CD4-positive, alpha-beta T cell (primary cell): ENCODE measurements at regions not wholly inside any gene's neighbourhood (a gene's known extent, or its start where the extent isn't known, plus 50 kb on each side); places are given as distances from the start of the nearest gene placed in this dataset.

ENCODE experiments used
- ATAC-seq: fragments of 200-7000 bp; cut with Tn5 transposase; one replicate; pipeline ENCODE4 v1.10.0; 2022; ENCODE audit warnings: mild to moderate bottlenecking; ENCODE audit not compliant: poor library complexity
- CTCF ChIA-PET: fragments of 350-600 bp; sonication (Branson Sonifier 250); formaldehyde crosslinking; loops from one replicate; lab custom pipeline; 2021; ENCODE audit warnings: antibody characterized with exemption, inconsistent platforms; lab: Charles Lee
- POLR2A ChIA-PET: fragments of 350-600 bp; sonication (Branson Sonifier 250); formaldehyde crosslinking; loops from one replicate; lab custom pipeline; 2021; ENCODE audit warnings: antibody characterized with exemption, inconsistent platforms; lab: Charles Lee
- DNase-seq, 14 experiments: peaks; one replicate each; pipeline ENCODE4 v3.0.0-alpha.2; 2013 to 2020; ENCODE audit warnings: mixed read lengths in 2 of 14
- H3K27ac ChIP-seq, 2 donors: one replicate each; pipeline versions ENCODE4 v1.5.1 to v1.7.0; 2013; ENCODE audit warnings: low read length in 2 of 2, low read depth in 1 of 2, mild to moderate bottlenecking in 1 of 2
- H3K27me3 ChIP-seq, 2 experiments: 1 replicate in 1 of 2; 2 replicates in 1 of 2; pipeline versions ENCODE4 v1.6.1 to v1.7.0; 2013; ENCODE audit warnings: low read length in 2 of 2, control low read depth in 1 of 2, mild to moderate bottlenecking in 1 of 2, moderate library complexity in 1 of 2; ENCODE audit not compliant: insufficient read depth in 2 of 2, control insufficient read depth in 1 of 2
- H3K36me3 ChIP-seq: one replicate; pipeline ENCODE4 v1.6.1; 2013; ENCODE audit warnings: low read length, control low read depth; ENCODE audit not compliant: insufficient read depth
- H3K4me1 ChIP-seq: one replicate; pipeline ENCODE4 v1.6.1; 2013; ENCODE audit warnings: low read length, control low read depth; ENCODE audit not compliant: insufficient read depth
- H3K4me3 ChIP-seq: one replicate; pipeline ENCODE4 v1.5.1; 2013; ENCODE audit warnings: mild to moderate bottlenecking, low read length, moderate library complexity
- H3K9me3 ChIP-seq, 2 experiments: 1 replicate in 1 of 2; 2 replicates in 1 of 2; pipeline versions ENCODE4 v1.6.1 to v1.7.0; 2013; ENCODE audit warnings: low read length in 2 of 2, mild to moderate bottlenecking in 2 of 2, control low read depth in 1 of 2, moderate library complexity in 1 of 2; ENCODE audit not compliant: control insufficient read depth in 1 of 2, insufficient read depth in 1 of 2
- H3K27ac Mint-ChIP-seq: one replicate; pipeline ENCODE4 v1.8.0; 2020; ENCODE audit warnings: mixed read lengths
- H3K27me3 Mint-ChIP-seq: one replicate; pipeline ENCODE4 v1.8.0; 2021; ENCODE audit warnings: mixed read lengths
- H3K36me3 Mint-ChIP-seq: one replicate; pipeline ENCODE4 v1.8.0; 2021; ENCODE audit warnings: low read depth, mixed read lengths
- H3K4me1 Mint-ChIP-seq: one replicate; pipeline ENCODE4 v1.8.0; 2021; ENCODE audit warnings: low read depth, mixed read lengths
- H3K4me3 Mint-ChIP-seq: one replicate; pipeline ENCODE4 v1.8.0; 2020; ENCODE audit warnings: mild to moderate bottlenecking, mixed read lengths
- H3K9me3 Mint-ChIP-seq: one replicate; pipeline ENCODE4 v1.8.0; 2020; ENCODE audit warnings: mixed read lengths
- intact Hi-C, 2 experiments: fragments of 100-400 bp; cut with DNase I in 1 of 2; cut with micrococcal nuclease in 1 of 2; formaldehyde crosslinking; loops; one replicate each; pipeline versions ENCODE4 v1.15.1 to v1.9.0; 2023 to 2025; cut with DNase I, micrococcal nuclease
- TF ChIP-seq, protein P1 (sequence below): fragments of 200-600 bp; IDR thresholded peaks from one replicate; pipeline ENCODE4 v1.8.0; 2022; ENCODE audit warnings: antibody characterized with exemption, mild to moderate bottlenecking

GRCh38 chr10:94146313-94146712 lies 152.6 kb downstream of the PLCE1 start:
- no peak overlapping the region for H3K4me3 Mint-ChIP-seq

GRCh38 chr10:94146746-94147145 lies 153.0 kb downstream of the PLCE1 start:
- Histone ChIP-seq H3K4me1 (no peaks in the 10 kb centered on the region), H3K4me3 (no peak overlapping the region), H3K27ac (no peak overlapping the region), H3K27me3 (peaks cover 0 to 2% of the 10 kb centered on the region in 2 experiments), H3K36me3 (no peaks in the 10 kb centered on the region), H3K9me3 (no peaks in the 10 kb centered on the region)
- TF ChIP-seq, protein P1, sequence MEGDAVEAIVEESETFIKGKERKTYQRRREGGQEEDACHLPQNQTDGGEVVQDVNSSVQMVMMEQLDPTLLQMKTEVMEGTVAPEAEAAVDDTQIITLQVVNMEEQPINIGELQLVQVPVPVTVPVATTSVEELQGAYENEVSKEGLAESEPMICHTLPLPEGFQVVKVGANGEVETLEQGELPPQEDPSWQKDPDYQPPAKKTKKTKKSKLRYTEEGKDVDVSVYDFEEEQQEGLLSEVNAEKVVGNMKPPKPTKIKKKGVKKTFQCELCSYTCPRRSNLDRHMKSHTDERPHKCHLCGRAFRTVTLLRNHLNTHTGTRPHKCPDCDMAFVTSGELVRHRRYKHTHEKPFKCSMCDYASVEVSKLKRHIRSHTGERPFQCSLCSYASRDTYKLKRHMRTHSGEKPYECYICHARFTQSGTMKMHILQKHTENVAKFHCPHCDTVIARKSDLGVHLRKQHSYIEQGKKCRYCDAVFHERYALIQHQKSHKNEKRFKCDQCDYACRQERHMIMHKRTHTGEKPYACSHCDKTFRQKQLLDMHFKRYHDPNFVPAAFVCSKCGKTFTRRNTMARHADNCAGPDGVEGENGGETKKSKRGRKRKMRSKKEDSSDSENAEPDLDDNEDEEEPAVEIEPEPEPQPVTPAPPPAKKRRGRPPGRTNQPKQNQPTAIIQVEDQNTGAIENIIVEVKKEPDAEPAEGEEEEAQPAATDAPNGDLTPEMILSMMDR = no peak
- Mint-ChIP-seq H3K4me1 (no peaks in the 10 kb centered on the region), H3K9me3 (no peaks in the 10 kb centered on the region), H3K27ac (no peak overlapping the region), H3K36me3 (no peaks in the 10 kb centered on the region), H3K4me3 (no peak overlapping the region), H3K27me3 (peaks cover 20% of the 10 kb centered on the region)
- ChIA-PET POLR2A (no interaction called here), CTCF (no interaction called here)
- ATAC-seq (no peak), DNase-seq (no peak)
- intact Hi-C loops = no loop called here

More at GRCh38 chr10:94146313-94146712, 152.6 kb downstream of the PLCE1 start:
- H3K4me3 ChIP-seq = no peak overlapping the region
- Mint-ChIP-seq H3K4me1 (no peaks in the 10 kb centered on the region), H3K27me3 (peaks cover 20% of the 10 kb centered on the region), H3K36me3 (no peaks in the 10 kb centered on the region), H3K9me3 (no peaks in the 10 kb centered on the region), H3K27ac (no peak overlapping the region)
- ChIA-PET POLR2A (no interaction called here), CTCF (no interaction called here)
- intact Hi-C loops = no loop called here
- H3K4me1 ChIP-seq = no peaks in the 10 kb centered on the region
- peaks cover 0 to 2% of the 10 kb centered on the region in 2 experiments for H3K27me3 ChIP-seq
- H3K27ac ChIP-seq = no peak overlapping the region
- no peaks in the 10 kb centered on the region for H3K36me3 ChIP-seq
- no peak for ATAC-seq
- no peaks in the 10 kb centered on the region for H3K9me3 ChIP-seq
- no peak for DNase-seq
- TF ChIP-seq, protein P1 = no peak

- H3K4me1 Mint-ChIP-seq = no peaks in the 10 kb centered on the region
- Histone ChIP-seq H3K27ac (no peak overlapping the region), H3K4me3 (no peak overlapping the region), H3K27me3 (peaks cover 0 to 2% of the 10 kb centered on the region in 2 experiments), H3K9me3 (no peaks in the 10 kb centered on the region), H3K4me1 (no peaks in the 10 kb centered on the region), H3K36me3 (no peaks in the 10 kb centered on the region)
- ATAC-seq = no peak
- TF ChIP-seq, protein P1 = no peak
- intact Hi-C loops = no loop called here
- CTCF ChIA-PET = no interaction called here
- POLR2A ChIA-PET = no interaction called here
- no peak overlapping the region for H3K27ac Mint-ChIP-seq
- H3K9me3 Mint-ChIP-seq = no peaks in the 10 kb centered on the region
- no peaks in the 10 kb centered on the region for H3K36me3 Mint-ChIP-seq
- no peak for DNase-seq
- H3K4me3 Mint-ChIP-seq = no peak overlapping the region
- H3K27me3 Mint-ChIP-seq = peaks cover 20% of the 10 kb centered on the region
Measured at GRCh38 chr10:94149702-94150101, 156.0 kb downstream of the PLCE1 start.
